Activated CD4-positive, alpha-beta T cell treated with anti-CD3 and anti-CD28 coated beads, Interleukin-2, amount 10 ng/mL, durations not matched to agents 7 days and 5 days (primary cell): ENCODE measurements at regions not wholly inside any gene's neighbourhood (a gene's known extent, or its start where the extent isn't known, plus 50 kb on each side); places are given as distances from the start of the nearest gene placed in this dataset.
"Not testable (repeated sequence)": the region's sequence is repeated elsewhere in the genome, so short reads cannot be mapped to it uniquely, and the experiment has no call there.

ENCODE experiments used
- CTCF ChIA-PET: fragments of 350-600 bp; sonication (Branson Sonifier 250); formaldehyde crosslinking; loops from one replicate; lab custom pipeline; 2021; ENCODE audit warnings: antibody characterized with exemption; lab: Charles Lee
- POLR2A ChIA-PET: fragments of 350-600 bp; sonication (Branson Sonifier 250); formaldehyde crosslinking; loops from one replicate; lab custom pipeline; 2021; ENCODE audit warnings: antibody characterized with exemption; lab: Charles Lee
- DNase-seq: peaks from one replicate; pipeline ENCODE4 v3.0.0-alpha.2; 2020
- H3K27ac Mint-ChIP-seq: one replicate; pipeline ENCODE4 v1.8.0; 2021; ENCODE audit warnings: mild to moderate bottlenecking, moderate library complexity, mixed read lengths
- H3K27me3 Mint-ChIP-seq: one replicate; pipeline ENCODE4 v1.8.0; 2021; ENCODE audit warnings: mixed read lengths
- H3K36me3 Mint-ChIP-seq: one replicate; pipeline ENCODE4 v1.8.0; 2021; ENCODE audit warnings: low read depth, mixed read lengths
- H3K4me1 Mint-ChIP-seq: one replicate; pipeline ENCODE4 v1.8.0; 2021; ENCODE audit warnings: mixed read lengths
- H3K4me3 Mint-ChIP-seq: one replicate; pipeline ENCODE4 v1.8.0; 2021; ENCODE audit warnings: mild to moderate bottlenecking, moderate library complexity, mixed read lengths
- H3K9me3 Mint-ChIP-seq: one replicate; pipeline ENCODE4 v1.8.0; 2021; ENCODE audit warnings: mixed read lengths

DNA sequence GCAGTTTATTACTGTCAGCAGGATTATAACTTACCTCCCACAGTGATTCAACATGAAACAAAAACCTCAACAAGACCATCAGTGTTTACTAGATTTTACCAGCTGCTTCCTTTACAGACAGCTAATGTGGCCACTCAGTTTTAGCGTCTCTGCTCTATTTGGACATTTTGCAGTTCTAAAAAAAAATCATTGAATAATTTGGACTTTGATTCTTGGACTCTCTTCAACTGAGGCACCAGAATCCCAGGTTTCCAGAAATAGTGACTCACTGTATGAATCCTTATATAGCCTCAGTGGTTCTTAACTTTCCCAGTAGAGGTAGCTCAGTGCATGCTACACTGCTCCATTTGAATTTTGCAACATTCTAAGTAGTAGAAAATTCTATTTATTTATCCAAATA is 317.4 kb upstream of the PLGLB1 start:
- H3K36me3 Mint-ChIP-seq, H3K4me3 Mint-ChIP-seq, CTCF ChIA-PET, DNase-seq, H3K27me3 Mint-ChIP-seq, POLR2A ChIA-PET, H3K9me3 Mint-ChIP-seq: not testable (repeated sequence)
- peak overlapping the region; percentile 41 for H3K27ac Mint-ChIP-seq
- H3K4me1 Mint-ChIP-seq, result peaks cover 21% of the 10 kb centered on the region

DNA sequence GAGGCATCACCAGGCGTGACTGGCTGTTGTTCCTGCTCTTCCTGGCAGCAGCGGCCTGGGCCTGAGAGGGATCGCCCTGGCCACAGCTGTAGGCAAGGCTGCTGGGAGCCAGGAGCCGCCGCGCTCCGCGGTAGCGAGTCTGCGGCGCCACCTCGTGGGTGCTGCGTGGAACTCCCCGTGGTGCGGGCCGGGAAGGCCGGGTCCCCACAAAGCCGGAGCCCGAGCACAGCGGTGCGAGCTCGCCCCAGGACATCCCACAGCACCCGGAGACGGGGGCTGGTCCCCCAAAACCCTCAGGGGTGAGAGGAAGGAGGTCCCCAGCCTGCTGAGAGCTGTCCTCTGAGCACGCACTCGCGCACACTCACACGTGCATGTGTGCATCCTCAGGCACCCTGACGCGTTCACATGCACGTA is 320.0 kb upstream of the PLGLB1 start:
- H3K9me3 Mint-ChIP-seq, H3K36me3 Mint-ChIP-seq, H3K4me3 Mint-ChIP-seq, H3K27me3 Mint-ChIP-seq, H3K27ac Mint-ChIP-seq, CTCF ChIA-PET, POLR2A ChIA-PET: not testable (repeated sequence)
- peak; percentile 57 for DNase-seq
- H3K4me1 Mint-ChIP-seq, result peaks cover 11% of the 10 kb centered on the region

DNA sequence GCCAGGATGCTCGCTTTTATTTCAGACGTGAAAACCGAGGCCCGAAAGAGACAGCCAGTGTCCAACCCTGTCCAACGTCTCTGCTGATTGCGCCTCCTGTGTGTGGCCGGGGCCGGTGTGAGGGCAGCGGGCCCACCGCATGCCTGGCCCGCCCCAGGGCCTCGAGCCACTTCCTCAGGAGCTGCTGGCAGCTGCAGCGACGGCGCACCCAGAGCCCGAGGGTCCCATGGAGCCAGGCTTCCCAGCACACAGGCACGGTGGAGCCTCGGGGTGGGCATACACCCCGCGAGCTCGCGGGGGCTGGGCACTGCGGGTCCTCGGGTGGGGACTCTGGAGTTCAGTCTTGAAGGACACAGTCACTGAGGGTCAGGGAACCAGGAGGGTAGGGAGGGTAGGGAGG is 320.5 kb upstream of the PLGLB1 start:
- POLR2A ChIA-PET, H3K4me1 Mint-ChIP-seq, H3K27me3 Mint-ChIP-seq, DNase-seq, H3K4me3 Mint-ChIP-seq, H3K36me3 Mint-ChIP-seq, H3K27ac Mint-ChIP-seq, CTCF ChIA-PET, H3K9me3 Mint-ChIP-seq: not testable (repeated sequence)

DNA sequence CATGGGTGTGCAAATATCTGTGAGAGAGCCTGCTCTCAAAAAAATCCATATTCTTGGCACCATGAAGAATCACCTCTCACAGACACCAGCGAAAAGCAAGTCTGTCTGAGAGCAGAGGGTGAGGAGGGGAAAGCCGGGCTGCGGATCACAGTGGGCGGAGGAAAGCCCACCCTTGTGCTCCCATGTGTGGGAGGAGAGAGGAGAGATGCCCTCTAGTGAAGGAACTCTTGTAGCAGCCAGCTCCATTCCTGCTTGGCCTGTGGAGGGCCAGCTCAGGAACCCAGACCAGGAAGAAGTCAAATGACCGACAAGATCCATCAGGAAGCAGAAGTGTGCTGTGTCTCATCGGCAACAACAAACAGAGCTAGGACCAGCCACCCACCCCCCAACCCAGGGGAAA is 321.7 kb upstream of the PLGLB1 start:
- H3K27ac Mint-ChIP-seq, H3K9me3 Mint-ChIP-seq, H3K4me3 Mint-ChIP-seq, H3K36me3 Mint-ChIP-seq, DNase-seq, CTCF ChIA-PET, H3K4me1 Mint-ChIP-seq, H3K27me3 Mint-ChIP-seq, POLR2A ChIA-PET: not testable (repeated sequence)

DNA sequence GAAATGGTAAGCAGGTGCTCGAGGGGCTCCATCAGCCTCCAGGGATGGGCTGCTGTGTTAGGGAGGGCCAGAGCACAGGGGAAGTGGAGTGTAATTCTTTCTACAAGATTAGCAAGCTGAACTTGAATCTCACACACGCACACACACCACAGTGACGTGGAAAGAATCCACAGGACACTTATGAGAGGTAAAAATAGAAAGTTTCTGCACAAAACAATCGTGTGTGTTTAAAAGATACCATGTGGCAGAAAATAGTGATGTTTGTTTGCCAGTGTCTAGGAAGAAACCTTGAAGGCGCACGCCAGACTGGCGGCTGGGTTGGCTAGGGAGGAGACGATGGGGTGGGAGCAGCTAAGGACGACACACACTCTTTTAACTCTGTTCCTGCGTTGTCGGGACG is 323.6 kb upstream of the PLGLB1 start:
- H3K36me3 Mint-ChIP-seq, CTCF ChIA-PET, H3K9me3 Mint-ChIP-seq, H3K4me3 Mint-ChIP-seq, POLR2A ChIA-PET, H3K4me1 Mint-ChIP-seq, DNase-seq, H3K27me3 Mint-ChIP-seq, H3K27ac Mint-ChIP-seq: not testable (repeated sequence)

DNA sequence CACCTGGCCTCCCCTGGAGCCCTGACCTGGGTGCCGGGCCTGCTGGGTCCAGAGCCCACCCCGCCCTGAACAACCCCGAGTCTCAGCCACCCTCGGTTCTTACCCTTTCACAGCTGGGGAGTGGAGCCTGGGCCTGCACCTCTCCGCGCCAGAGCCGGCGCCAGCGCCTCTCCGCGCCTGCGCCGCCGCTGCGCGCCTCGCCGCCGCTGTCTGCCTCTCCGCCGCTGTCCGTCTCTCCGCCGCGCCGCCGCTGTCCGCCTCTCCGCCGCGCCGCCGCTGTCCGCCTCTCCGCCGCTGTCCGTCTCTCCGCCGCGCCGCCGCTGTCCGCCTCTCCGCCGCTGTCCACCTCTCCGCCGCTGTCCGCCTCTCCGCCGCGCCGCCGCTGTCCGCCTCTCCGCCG is 326.9 kb upstream of the PLGLB1 start:
- H3K4me3 Mint-ChIP-seq, CTCF ChIA-PET, H3K36me3 Mint-ChIP-seq, H3K4me1 Mint-ChIP-seq, H3K27me3 Mint-ChIP-seq, H3K9me3 Mint-ChIP-seq, POLR2A ChIA-PET, H3K27ac Mint-ChIP-seq, DNase-seq: not testable (repeated sequence)

DNA sequence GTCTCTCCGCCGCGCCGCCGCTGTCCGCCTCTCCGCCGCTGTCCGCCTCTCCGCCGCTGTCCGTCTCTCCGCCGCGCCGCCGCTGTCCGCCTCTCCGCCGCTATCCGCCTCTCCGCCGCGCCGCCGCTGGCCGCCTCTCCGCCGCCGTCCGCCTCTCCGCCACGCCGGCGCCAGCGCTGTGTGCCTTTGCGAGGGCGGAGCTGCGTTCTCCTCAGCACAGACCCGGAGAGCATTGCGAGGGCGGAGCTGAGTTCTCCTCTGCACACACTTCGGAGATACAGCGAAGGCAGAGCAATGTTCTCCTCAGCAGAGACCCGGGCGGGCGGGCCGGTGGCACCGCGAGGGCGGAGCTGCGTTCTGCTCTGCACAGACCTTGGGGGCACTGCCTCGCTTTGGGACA is 327.4 kb upstream of the PLGLB1 start:
- H3K4me1 Mint-ChIP-seq, CTCF ChIA-PET, H3K9me3 Mint-ChIP-seq, H3K36me3 Mint-ChIP-seq, H3K27ac Mint-ChIP-seq, DNase-seq, POLR2A ChIA-PET, H3K27me3 Mint-ChIP-seq, H3K4me3 Mint-ChIP-seq: not testable (repeated sequence)

DNA sequence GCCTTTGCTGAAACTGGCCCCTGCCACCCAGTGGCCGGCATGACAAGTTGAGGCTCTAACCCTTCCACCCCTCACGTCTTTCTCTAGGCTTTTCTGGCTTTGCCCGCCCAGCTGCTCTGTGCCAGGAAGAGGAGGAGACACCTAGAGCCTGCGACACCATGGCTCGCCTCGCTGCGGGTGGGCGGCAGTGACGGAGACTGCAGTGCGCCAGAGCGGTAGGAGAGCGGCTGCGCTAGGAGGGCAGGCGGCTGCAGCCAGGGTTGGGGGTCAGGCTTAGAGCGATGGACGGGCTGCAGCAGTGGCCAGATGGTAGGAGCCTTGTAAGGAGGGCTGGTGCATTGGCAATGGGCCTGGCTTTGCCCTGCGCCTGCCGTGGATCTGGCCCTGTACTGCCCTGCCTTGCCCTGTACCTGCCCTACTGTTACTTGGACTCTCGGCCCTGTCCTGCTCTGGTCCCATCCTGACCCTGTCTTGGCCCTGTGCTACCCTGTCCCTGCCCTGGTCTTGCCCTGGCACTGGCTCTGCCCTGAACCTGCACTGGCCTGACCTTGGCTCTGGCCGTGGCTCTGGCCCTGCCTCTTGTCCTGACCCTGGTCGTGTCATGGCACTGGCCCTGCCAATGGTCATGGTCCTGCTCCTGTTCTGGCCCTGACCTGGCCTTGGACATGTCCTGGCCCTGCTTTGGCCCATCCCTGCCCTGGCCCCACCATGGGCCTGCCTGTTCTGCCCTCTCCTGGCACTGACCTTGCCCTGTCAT is 330.7 kb upstream of the PLGLB1 start:
- H3K4me3 Mint-ChIP-seq, H3K9me3 Mint-ChIP-seq, DNase-seq, H3K27me3 Mint-ChIP-seq, POLR2A ChIA-PET, H3K27ac Mint-ChIP-seq, H3K4me1 Mint-ChIP-seq, CTCF ChIA-PET, H3K36me3 Mint-ChIP-seq: not testable (repeated sequence)

DNA sequence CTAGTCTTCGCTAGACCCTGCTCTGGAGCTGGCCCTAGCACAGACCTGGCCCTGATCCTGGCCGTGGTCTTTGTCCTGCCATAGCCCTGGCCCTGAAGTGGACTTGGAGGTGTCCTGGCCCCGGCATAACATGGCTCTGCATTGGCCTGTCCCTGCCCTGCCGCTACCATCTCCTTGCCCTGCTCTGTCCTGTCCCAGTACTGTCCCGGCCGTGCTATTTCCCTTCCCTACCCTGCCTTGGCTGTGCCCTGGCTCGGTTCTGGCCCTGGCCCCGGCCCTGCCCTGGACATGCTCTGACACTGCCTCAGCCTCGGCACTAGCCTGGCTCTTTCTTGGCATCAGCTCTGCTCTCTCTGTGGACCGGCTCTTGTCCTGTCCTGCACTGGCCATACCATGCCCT is 331.8 kb upstream of the PLGLB1 start:
- CTCF ChIA-PET, H3K27ac Mint-ChIP-seq, H3K36me3 Mint-ChIP-seq, H3K4me1 Mint-ChIP-seq, H3K4me3 Mint-ChIP-seq, POLR2A ChIA-PET, H3K9me3 Mint-ChIP-seq, H3K27me3 Mint-ChIP-seq, DNase-seq: not testable (repeated sequence)

DNA sequence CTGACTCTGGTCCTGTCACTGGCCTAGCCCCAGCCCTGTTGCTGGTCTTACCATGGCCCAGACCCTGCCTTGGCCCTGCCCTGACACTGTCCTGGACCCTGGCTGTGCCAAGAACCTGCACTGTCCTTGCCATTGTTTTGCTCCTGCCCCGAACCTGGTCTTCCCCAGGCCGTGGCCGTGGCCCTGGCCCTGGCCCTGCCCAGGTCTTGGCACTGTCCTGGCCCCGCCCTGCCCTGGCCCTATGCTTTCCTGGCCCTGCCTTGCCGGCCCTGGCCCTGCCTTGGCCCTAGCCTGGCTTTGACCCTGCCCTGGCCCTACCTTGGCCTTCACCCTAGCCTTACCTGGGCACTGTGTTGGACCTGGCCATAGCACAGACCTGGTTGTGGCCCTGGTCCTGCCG is 332.5 kb upstream of the PLGLB1 start:
- H3K27ac Mint-ChIP-seq, H3K4me1 Mint-ChIP-seq, POLR2A ChIA-PET, DNase-seq, H3K9me3 Mint-ChIP-seq, H3K36me3 Mint-ChIP-seq, H3K4me3 Mint-ChIP-seq, H3K27me3 Mint-ChIP-seq, CTCF ChIA-PET: not testable (repeated sequence)

DNA sequence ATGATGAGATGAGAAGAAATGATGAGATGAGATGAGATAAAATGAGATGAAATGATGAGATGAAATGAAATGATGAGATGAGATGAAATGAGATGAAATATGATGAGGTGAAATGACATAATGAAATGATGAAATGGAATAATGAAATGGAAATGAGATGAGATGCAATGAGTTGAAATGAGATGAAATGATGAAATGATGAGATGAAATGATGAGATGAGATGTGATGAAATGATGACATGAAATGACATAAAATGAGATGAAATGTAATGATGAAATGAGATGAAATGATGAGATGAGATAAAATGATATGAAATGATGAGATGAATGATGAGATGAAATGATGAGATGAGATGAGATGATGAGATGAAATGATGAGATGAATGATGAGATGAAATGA is 338.6 kb upstream of the PLGLB1 start:
- H3K36me3 Mint-ChIP-seq, H3K27ac Mint-ChIP-seq, H3K4me1 Mint-ChIP-seq, CTCF ChIA-PET, H3K27me3 Mint-ChIP-seq, H3K4me3 Mint-ChIP-seq, POLR2A ChIA-PET, H3K9me3 Mint-ChIP-seq, DNase-seq: not testable (repeated sequence)

DNA sequence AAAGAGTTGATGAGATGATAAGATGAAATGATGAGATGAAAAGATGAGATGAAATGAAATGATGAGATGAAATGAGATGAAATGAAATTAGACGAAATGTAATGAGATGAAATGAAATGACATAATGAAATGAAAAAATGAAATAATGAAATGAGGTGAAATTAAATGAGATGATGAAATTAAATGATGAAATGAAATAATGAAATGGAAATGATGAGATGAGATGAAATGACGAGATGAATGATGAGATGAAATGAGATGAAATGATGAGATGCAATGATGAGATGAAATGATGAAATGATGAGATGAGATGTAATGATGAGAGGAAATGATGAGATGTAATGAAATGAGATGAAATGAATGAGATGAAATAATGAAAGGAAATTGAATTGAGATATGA is 339.3 kb upstream of the PLGLB1 start:
- DNase-seq, H3K27ac Mint-ChIP-seq, H3K9me3 Mint-ChIP-seq, H3K27me3 Mint-ChIP-seq, POLR2A ChIA-PET, H3K36me3 Mint-ChIP-seq, H3K4me3 Mint-ChIP-seq, H3K4me1 Mint-ChIP-seq, CTCF ChIA-PET: not testable (repeated sequence)

DNA sequence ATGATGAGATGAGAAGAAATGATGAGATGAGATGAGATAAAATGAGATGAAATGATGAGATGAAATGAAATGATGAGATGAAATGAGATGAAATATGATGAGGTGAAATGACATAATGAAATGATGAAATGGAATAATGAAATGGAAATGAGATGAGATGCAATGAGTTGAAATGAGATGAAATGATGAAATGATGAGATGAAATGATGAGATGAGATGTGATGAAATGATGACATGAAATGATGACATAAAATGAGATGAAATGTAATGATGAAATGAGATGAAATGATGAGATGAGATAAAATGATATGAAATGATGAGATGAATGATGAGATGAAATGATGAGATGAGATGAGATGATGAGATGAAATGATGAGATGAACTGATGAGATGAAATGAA is 340.2 kb upstream of the PLGLB1 start:
- CTCF ChIA-PET, H3K27ac Mint-ChIP-seq, H3K4me1 Mint-ChIP-seq, POLR2A ChIA-PET, H3K4me3 Mint-ChIP-seq, H3K9me3 Mint-ChIP-seq, DNase-seq, H3K36me3 Mint-ChIP-seq, H3K27me3 Mint-ChIP-seq: not testable (repeated sequence)

DNA sequence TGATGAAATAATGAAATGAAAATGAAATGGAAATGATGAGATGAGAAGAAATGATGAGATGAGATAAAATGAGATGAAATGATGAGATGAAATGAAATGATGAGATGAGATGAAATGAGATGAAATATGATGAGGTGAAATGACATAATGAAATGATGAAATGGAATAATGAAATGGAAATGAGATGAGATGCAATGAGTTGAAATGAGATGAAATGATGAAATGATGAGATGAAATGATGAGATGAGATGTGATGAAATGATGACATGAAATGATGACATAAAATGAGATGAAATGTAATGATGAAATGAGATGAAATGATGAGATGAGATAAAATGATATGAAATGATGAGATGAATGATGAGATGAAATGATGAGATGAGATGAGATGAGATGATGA is 342.7 kb upstream of the PLGLB1 start:
- H3K36me3 Mint-ChIP-seq, POLR2A ChIA-PET, H3K4me3 Mint-ChIP-seq, CTCF ChIA-PET, H3K27ac Mint-ChIP-seq, H3K9me3 Mint-ChIP-seq, H3K27me3 Mint-ChIP-seq, DNase-seq, H3K4me1 Mint-ChIP-seq: not testable (repeated sequence)
